PC-9 (cell line): ENCODE measurements at regions not wholly inside any gene's neighbourhood (a gene's known extent, or its start where the extent isn't known, plus 50 kb on each side); places are given as distances from the start of the nearest gene placed in this dataset.

Source experiments
- CTCF ChIP-seq: fragments of 200-600 bp; sonication (generic); conservative IDR thresholded peaks from 2 replicates; pipeline ENCODE4 v1.6.1; 2017; ENCODE audit warnings: mixed run types, antibody characterized with exemption, mild to moderate bottlenecking, moderate library complexity
- EZH2 ChIP-seq: fragments of 200-600 bp; sonication (generic); IDR thresholded peaks from 2 replicates; pipeline ENCODE4 v1.8.0; 2017; ENCODE audit warnings: antibody characterized with exemption, low read depth

- TF ChIP-seq CTCF: no peak
- TF ChIP-seq EZH2: no peak
Measured at GRCh38 chr3:130831719-130832400, 62.0 kb upstream of the ATP2C1 start.
